ENCODE measurements at regions not wholly inside any gene's neighbourhood (a gene's known extent, or its start where the extent isn't known, plus 50 kb on each side); places are given as distances from the start of the nearest gene placed in this dataset.

DNA sequence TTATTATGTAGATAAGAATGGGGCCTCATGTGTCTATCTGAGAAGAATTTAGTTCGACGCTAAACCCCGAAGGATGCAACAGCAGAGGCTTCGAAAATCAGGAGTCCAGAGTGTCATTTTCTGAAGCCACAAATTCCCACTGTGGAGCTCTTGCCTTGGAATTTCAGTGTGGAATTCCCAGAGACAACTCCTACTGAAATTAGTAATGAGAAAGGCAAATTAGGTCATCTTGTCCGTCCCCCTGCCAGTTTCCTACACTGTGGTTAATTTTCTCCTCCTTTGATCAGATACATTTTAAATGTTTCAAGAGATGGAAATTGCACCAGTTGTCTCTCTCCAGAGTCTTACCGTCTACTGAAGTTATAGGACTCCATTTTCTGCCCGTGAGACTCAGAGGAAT lies 633.6 kb downstream of the BNC2 start:
- no peak for DNase-seq (ENCODE audit: low read depth in 2 of 2)

DNA sequence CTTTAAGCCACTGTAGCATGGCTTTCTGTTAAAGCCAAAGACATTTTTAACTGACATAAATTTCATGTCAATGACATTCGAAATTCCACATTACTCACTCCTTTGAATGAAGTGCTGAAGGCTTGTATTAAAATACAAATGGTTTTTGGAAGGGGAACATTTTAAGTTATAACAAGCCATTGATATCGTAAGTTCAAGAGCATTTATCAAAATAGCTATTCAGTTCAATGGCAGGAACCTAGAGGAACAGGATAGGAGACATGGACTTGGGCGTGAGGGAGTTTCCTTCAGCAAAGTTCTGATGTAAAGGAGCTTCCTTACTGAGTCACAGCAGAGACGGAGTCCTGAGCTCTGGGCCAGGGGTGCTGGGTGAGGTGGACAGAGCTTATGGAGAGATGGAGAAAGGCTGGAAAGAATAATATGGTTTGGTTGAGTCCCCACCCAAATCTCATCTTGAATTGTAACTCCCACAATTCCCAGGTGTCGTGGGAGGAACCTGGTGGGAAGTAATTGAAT lies 631.8 kb downstream of the BNC2 start:
- DNase-seq (ENCODE audit: low read depth in 2 of 2), result no peak

DNA sequence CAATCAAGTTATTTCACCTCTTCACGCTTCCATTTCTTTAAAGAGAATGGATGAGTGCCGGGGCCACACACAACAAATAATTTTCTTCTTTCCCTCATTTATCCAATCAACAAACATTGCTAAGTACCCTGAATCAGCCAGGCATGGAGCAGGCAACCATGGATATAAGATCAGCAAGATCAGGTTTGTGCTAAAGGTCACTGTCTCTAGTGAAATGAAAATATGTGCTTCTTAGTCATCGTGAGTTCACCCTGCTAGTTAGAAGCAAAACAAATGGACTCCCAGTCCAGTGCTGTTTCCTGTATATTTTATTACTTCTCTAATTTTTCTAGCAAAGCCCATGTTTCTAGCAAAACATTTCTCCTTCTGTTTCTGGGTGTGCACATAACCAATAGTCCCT lies 629.2 kb downstream of the BNC2 start:
- no peak for DNase-seq (ENCODE audit: low read depth in 2 of 2)

DNA sequence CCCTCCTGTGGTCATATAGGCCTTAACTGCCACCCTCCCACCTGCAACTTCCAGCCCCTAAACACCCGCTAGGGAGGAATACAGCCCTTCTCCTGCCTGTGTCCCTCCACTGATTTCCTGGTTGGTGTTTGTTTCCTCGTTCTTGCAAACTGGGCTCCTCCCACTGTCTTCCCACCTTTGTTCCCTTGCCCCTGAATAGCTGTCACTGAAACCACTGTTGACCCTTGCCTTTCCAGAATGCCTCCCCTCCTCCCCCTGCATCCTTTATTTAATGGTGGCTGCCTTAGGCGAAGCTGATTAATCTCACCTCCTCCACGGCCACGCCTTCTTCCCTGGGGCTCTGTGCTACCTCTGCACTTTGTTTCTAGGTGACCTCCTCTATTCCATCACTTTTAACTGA lies 626.7 kb downstream of the BNC2 start:
- no peak for DNase-seq (ENCODE audit: low read depth in 2 of 2)

DNA sequence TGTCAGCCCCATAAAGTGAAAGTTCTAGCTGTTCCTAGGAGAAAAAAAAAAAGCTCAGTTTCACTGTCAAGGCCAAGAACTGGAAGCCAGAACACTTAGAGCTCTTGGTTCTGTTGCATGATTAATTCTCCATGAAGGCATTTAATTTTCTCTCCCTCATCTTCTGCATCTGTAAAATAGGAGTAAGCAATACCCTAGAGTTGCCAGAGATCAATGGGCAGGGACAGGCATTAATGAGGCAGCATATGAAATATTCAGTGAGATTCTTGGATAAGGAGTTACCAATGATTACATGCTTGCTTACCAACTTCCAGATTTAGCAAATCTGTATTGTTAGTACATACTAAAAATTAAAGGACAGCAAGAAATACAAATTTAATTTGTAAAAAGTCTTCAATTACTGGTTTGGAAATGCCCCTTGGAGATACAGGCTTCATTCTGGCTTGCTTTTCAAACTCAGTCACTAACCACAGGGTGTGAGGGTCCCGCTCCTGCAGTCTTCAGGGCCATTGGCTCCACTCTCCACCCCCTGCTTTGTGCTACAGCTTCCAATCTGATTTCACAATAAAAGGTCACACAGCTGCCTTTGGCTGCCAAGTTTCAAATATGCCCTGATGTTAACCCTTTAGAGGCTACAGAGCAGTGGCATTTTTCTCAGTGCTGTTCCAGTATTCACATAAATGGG lies 624.6 kb downstream of the BNC2 start:
- no peak for DNase-seq (ENCODE audit: low read depth in 2 of 2)

DNA sequence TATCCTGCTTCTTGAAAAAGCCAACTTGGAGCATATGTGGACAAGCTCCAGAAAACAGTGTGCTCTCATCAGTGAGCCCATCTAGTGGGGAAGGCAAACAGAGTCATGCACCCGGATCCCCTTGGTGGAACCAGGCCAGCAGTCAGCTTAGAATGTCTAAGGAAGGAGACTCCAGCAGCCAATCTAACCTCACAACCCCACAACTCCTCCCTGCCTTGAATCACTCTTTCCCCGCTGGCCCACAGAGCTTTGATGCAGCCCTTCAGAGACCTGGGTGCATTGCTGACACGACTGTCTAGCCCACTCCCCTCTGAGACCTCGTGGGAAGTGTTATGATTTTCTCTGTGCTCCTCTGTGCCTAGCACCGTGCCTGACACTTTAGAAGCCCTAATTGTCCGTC lies 623.7 kb downstream of the BNC2 start:
- DNase-seq (ENCODE audit: low read depth in 2 of 2), result no peak

DNA sequence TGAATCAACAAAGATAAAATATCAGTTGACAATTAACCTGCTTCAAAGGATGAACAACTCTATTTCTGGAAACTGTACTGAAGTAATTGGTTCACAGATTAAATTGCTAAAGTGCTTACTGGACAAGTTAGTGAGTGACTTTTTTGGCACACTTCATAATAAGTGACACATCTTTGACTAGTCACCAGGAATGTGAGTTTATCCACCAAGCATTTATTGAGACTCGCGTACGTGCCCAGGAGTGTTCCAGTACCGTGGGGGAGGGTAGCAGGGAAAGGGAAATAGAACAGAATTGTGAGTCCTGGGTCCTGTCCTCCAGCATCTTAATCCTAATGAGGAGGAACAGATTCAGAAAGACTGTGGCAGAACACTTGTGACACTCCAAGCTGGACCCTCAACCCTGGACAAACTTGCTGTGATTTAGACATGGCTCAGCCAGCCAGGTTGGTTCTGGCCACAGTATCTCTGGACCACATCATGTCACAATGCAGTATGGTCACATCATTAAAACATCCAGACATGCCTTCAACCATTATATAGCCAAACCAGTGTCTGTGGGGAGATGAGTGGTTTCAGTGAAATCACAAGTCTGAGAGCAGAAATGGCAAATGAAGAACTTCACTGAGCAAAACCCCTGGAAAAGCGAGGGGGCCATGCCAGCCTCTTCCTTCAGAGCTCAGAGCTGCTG lies 623.1 kb downstream of the BNC2 start:
- DNase-seq (ENCODE audit: low read depth in 2 of 2), result no peak

DNA sequence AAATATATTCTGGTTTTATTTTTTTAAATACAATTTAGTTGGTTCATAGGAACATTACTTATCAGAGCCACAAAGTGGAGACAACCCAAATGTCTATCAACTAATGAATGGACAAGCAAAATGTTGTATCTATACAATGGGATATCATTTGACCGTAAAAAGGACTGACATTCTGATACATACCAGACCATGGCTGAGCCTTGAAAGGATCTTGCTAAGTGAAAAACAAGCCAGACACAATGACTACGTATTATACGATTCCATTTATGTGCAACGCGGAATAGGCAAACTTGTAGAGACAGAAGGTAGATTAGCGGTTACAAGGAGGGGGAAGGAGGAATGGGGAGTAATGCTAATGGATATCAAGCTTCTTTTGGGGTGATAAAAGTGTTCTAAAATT lies 621.6 kb downstream of the BNC2 start:
- no peak for DNase-seq (ENCODE audit: low read depth in 2 of 2)

DNA sequence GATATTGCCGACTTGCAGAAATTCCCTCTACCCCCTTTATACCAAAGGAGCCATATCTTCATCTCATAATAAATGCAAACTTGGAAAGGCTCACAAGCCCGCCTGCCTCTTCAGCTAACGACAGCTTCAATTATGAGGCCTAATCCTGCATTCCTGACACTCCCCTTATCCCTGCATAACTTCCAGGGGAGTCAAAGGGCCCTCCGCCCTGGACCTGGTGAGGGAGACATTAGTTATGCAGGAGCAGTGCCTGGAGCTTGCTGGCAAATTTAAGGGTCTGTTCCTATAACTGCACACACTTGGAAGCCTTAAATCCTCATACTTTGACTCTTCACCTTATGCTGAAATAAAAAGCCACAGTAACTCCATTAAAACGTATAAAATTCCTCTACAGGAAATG lies 617.9 kb downstream of the BNC2 start:
- no peak for DNase-seq (ENCODE audit: low read depth in 2 of 2)

DNA sequence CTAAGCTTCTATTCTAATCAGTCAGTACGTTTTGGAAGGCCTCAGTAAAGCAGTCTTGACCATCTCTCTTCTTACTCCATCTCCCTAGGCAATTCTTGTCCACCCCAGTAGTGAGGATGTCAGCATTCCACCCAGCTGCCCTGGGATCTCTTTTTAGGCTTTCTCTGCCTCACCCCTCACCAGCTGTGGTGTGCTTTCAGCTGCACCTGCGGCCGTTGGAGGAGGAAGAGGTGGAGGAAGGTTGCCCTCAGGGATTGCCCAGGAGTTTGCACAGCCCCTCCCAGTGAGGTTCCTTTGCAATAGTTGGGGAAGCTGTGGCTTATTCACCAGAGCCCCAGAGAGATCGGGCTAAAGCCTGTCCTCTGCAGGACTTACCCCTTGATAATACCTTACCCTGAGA lies 615.8 kb downstream of the BNC2 start:
- DNase-seq (ENCODE audit: low read depth in 2 of 2), result no peak

DNA sequence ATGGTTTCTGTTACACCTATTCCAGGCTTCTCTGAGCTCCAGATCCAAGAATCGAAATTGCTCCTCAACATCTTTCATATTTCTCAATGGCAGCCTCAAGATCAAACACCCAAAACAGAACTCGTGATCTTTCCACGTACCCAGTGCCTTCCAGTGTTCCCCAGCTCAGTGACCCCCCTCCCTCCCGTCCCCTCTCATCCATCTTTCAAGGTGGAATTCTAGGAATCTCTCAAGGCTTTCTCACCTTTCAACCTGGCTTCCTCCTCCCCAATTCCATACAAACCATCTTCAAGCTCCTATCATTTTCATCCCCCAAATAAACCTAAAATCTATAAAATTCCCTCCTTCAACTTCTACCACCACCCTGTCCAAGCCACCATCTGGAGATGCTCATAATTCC lies 615.3 kb downstream of the BNC2 start:
- DNase-seq (ENCODE audit: low read depth in 2 of 2), result no peak

DNA sequence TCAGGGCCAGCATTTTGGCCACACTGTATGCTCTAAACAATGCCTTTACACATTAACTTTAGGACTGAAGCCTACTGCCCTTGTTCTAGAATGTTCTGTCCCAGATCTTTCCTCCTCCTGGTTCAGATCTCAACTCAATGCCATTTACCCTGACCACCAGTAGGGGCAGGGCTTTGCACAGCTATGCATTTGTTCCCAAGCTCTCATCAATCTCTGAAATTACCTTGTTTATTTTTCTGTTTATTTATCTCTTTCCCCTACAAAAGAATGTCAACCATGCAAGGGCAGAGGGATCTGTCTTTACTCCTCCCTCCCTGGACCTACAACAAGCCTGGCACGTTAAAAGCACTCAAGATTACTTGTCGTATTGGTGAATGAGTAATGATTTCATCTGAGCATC lies 612.9 kb downstream of the BNC2 start:
- DNase-seq (ENCODE audit: low read depth in 2 of 2), result no peak

DNA sequence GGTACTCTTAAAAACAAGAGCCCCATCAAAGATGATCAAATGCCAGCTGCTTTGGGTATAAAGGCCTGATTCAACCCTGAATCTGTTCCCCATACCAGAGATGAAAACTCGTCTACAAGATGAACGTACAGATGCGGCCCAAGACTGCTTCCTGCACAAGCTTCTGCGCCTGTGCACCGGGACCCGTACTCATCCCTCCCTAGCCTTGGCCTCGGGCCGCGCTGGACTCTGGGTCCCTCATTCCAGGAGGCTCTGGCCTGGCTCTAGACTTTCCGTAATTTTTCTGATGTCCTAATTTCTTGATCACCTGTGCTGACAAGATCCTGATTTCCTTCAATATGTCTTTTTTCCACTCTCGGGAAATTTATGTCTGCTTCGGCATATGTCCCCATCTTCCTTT lies 612.3 kb downstream of the BNC2 start:
- no peak for DNase-seq (ENCODE audit: low read depth in 2 of 2)

DNA sequence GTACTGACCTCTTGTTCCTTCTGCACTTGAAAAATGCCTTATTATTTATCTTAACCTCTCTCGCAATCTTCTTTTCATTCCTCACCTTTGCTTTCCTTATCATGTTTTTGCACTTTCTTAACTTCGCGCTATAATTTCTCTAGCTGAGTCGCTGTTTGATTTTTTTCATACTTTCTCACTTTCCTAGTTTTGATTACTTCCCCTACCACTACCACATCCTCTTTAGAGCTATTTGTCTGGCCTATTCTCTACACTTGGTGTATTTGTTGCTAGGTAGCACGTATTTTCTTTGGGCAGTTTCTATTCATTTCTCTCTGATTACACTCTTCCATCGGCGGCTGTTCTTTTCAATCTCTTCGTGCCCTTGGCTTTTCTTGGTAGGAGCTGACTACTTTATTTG lies 611.8 kb downstream of the BNC2 start:
- no peak for DNase-seq (ENCODE audit: low read depth in 2 of 2)

DNA sequence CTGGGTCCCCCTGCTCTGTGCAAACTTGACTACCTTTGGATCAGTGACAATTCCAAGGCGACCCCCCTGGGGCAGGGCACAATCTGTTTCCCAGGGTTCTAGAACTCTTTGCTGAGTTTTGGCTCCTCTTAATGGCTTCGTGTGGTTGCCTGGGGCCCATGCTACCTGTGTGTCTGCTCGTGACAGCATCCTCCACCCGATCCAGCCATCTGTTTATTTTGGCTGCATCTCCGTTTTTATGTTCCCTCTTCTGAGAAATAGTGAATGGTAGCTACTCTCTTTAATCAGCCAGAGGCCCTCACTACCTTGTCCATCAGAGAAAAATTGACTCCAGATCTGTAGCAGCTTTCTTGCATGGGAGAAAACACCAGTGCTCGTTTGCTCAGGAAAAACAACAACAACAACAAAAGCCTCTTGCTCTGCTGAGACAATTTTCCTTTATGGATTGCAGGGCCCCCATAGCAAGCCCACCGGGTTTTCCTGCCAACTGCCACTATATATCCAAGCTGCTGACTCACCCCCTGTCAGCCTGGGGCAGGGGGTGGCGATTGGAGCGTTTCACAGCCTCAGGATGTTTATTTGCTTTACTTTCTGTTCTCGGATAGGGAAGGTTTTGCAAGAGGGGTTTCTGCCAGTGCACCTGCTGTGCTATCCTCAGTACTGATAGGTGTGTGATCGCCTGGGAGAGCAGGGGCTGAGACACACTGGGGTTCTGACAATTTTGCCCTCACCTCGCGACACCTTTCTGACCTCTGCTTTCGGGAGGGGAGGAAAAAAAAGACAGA lies 607.8 kb downstream of the BNC2 start:
- no peak for DNase-seq (ENCODE audit: low read depth in 2 of 2)

DNA sequence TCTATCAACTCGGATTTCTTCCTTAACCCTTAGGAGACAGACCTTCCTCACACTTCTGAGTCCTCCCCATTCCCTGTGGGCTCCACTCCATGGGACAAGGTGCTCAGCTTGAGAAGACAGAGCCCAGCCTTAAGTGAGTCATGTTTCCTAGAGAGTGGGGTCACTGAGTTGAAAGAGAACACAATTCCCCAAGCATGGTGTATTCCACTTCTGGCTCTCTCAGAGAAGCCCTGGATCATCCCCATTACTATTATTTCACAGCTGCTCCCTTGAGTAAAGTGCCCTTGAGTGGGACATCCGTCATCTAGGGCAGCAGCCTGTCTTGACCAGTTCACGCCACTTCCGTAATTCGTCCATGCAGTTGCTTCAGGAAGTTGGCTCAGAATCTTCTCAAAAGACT lies 604.8 kb downstream of the BNC2 start:
- no peak for DNase-seq (ENCODE audit: low read depth in 2 of 2)

DNA sequence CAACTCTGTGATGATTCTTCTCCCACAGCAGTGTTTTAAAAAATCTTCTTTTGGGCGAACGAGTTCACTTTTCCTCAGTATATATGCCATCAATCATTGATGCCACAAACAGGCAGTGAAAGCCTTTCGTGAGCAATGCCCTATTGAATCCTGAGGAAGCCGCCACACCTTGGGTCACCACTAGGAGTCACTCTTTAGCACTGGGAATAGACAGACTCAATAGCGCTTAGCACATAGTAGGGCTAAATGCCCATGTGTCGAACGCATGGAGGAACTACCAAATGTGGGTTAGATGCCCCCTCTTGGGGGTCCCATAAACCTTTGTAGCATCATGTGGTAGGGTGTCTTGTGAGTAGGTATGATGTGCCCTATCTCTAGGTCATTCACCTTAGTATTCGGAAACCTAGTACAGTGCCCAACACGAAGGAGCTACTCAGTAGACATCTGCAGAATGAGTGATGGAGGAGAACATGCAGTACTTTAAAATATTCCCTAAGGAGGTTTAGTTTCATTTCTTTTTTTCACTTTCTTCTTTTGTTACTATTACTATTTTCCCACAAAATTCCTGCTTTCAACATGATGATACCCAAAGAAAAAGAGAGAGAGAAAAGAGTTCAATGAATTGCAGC lies 603.7 kb downstream of the BNC2 start:
- DNase-seq (ENCODE audit: low read depth in 2 of 2), result no peak

DNA sequence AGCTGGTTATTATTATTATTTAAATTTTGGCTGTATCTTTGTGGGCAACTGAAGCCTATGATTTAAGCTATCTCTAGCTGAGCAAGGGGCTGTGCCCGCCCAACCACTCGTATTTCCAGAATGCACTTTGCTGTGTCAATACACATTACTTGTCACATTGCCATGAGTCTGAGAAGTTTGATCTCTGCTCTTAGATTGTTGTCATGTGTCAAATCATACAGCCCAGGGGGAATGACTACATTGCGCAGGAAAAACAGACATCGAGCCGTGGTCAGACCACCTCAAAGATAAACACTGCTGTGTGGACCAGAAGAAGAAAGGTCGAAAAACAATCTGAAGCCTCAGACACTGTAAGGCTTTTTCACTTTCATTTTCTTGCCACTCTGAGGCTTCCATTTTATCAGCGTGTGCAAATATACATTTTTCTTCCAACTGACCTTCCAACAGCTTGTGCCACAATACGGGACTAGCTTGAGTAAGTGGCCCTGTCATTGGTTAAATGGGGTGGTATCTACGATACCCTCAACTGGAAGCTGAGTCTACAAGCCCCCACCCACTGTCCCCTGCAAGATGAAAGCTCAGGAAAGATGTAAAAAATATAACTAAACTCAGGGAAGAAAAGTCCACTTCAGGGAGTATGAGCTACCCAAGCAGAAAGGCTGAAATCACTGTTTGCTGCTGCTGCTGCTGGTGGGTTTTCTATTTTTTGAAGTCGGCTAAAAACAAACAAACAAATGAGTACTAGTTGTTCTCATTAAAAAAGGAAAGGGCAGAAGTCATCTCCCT lies 603.0 kb downstream of the BNC2 start:
- no peak for DNase-seq (ENCODE audit: low read depth in 2 of 2)

DNA sequence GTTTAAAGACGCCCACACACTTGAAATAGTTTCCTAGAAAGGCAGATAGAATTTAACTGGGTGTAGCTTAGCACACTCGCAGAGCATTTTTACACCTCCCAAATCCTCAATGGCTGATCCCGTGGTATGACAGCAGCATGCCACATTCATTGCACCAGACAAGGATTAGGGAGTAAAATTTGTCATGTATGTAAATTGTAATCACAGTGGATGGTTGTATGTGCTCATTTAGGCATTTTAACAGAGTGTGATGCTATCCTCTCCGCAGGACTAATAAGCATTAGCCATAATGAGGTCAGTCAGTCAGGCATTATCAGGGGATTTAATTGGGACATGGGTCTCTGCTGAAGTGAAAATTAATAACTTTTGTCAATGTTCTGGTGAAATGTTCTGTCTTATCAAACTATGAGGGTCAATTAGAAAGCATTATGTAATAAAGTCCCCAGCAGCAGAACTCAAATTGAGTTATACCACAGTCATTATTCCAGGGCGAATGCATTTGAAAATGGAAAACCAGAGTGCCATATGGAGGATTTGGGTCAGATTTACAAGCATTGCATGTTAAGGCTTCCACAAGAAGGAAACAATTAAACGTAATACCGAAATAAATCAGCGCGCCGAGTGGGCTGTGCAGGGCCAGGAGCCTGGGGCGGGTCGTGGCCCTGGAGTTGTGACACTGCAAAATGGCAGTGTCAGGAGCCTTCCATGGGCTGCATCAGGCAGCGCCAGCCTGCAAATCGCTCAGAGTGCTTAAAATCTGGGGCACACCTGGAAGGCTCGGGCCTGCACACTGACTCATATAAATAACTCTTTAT lies 602.2 kb downstream of the BNC2 start:
- DNase-seq (ENCODE audit: low read depth in 2 of 2), result no peak

DNA sequence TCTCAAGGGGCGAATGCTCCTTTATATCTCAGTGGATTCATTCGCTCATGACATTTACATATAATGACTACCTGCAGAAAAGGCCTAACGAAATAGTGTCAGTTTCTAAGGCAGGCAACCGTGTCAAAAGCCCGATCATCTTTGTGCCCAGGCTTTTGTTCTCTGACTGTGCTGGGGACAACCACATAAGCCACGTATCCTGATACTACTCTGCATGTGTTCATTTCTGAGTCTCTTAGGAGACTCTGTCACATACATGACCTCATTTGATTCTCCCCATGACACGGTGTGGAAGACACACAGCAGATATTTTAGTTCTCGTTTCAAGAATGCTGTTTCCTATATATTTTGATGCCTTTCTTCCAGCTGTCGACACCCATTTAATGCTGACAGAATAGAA lies 598.5 kb downstream of the BNC2 start:
- DNase-seq (ENCODE audit: low read depth in 2 of 2), result no peak

DNA sequence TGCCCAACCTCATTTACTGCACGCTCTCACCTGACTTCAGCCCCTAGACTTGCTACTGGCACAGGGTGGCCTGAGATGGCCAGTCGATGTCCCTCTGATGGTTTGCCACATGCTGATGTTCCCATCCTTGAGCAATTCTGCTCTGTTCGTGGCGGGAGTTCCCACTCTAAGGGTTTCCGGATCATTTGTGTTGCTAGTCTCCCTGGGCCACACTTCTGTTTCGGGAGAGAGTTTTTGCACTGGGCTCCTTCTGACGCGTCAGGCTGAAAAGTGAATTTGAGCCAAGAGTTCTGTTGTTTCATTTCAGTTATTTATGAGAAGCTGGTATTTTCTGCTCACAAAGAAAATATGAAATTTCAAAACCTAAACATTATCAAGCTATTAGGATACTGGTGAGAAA lies 597.7 kb downstream of the BNC2 start:
- no peak for DNase-seq (ENCODE audit: low read depth in 2 of 2)

Data from stimulated activated CD8-positive, alpha-beta memory T cell treated with anti-CD3 and anti-CD28 coated beads, Interleukin-2, amount 100 ng/mL, for 1 hour (primary cell).